Amygdala (tissue), 56 donors: ENCODE measurements at regions not wholly inside any gene's neighbourhood (a gene's known extent, or its start where the extent isn't known, plus 50 kb on each side); places are given as distances from the start of the nearest gene placed in this dataset.

Source experiments
- DNase-seq, 56 donors: peaks; one replicate each; lab custom pipeline; 2025; lab: John Stamatoyannopoulos, UW

DNA sequence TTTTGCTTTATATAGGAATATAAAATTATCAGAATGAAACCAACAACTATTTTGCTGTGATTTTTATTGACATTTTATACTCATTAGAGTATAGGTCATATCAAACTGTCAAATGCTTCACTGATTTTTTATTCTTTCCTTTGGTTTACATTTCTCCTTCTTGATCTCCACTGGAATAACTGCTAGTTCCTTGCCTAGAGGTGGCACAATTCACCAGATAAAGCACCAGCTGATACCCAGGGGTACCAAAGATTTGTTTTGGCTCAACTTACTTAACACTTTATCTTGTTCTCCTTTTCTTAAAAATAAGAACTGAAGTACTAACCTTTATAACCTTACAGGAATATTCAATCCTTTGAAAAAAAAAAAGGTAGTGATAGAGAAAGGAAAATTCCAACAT, 725.1 kb upstream of the CHORDC1 start:
- DNase-seq: no peak

DNA sequence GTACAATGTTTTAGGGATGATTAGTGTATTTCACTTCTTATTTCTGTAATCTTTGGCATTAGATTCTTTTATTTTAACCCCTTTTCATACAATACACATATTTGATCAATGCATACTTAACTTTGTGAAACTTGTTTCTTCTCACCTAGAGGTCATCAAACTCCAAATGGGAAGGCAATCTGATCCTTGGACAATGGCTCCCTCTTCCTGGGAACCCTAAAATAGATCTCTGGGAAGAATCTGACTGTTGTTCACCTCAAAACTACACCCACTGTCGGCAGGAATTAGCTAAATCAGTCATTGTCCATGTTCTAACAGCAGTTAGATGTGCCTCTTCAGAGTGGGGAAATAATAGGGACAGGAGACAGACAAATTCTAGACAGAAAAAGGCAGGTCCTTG, 707.4 kb upstream of the CHORDC1 start:
- DNase-seq: no peak

DNA sequence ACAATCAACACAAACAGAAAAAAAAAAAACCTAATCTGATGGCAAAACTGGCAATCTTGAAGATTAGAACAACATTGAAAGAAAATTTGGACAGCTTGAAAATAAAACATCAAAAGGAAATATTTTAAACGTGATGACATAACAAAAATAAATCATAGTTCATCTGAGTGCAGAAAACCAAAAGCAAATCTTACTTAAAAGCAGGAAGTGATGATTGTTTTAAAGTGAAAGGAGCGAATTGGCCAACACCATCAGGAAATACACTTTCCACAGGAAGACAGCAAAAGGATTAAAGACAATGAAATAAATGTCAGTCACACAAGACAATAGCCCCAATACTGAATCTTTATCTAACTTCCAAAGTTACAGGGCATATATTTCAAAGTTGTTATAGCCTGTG, 696.5 kb upstream of the CHORDC1 start:
- DNase-seq: no peak

DNA sequence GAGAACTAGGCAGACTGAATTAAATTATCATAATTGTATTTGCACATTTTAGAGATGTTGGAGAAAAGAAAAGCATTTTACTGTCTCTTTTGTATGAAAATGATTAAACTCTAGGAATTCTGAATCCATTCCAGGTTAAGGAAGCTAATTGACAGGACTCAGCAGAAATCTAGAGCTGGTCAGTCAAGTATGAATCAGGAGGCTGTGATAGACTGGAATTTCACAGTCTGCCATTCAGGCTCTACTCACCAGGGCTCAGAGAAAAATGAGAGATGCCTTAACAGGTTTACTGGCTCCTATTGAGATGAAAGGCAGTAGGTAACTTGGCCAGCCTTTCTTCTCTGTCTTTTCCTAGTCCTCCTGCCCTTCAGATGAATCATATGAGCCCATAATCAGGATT, 693.9 kb upstream of the CHORDC1 start:
- no peak for DNase-seq

DNA sequence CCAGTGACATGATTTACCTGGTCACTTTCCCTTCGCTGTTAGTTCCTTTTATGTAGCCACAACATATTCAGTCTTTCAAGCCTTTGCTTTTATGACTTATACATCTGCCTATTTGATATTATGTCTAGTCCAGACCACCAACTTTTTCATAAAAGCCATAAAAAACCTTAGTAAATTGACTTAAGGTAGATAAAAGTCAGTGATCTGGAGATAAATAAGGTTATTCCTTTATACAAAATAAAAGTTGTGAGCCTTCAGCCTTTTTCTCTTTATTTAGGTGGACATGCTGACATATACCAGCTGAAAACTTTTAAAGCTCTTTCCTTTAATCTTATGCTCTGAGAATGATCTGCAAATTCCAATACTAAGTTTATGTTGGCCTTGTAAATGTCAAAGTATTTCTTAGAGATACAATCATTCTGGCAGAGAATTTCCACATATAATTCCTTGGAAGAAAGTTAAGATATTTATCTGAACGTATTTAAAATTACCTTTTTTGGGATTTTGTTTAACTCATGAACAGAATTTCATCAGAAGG, 690.4 kb upstream of the CHORDC1 start:
- DNase-seq: no peak

DNA sequence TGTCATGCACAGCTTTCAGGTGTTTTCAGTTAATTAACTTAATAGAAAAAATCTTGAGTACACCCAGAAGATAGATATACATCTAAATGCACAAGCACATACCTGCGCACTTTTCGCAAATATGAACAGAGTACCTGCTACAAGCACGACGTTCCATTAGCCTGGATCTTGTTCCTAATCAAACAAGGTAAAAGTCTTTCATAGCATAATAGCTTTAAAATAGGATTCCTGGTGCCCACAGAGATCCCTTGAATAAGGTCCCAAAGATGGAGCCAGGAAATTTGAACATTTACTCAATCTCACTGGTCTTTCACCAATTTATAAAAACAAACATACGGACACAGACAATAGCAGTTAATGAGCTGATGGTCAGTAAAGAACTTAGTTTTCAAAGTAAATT, 689.8 kb upstream of the CHORDC1 start:
- no peak for DNase-seq

DNA sequence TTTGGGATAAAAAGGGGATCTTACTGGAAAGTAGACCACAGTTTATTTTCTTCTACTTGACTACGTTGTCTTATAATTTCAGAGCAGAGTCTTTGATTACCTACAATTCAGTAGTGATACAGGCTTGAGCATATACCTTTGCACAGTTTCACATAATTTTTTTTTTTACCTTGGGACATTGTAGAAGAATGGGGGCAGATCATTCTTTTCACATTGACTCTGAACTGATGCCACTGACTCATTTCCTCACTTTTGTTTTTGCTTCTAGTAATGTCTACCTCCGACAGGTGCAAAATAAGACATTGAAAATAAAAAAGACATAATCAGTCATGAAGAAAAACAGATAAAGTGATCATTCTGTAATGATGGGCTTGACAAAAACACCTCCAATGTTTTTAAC, 688.3 kb upstream of the CHORDC1 start:
- no peak for DNase-seq

DNA sequence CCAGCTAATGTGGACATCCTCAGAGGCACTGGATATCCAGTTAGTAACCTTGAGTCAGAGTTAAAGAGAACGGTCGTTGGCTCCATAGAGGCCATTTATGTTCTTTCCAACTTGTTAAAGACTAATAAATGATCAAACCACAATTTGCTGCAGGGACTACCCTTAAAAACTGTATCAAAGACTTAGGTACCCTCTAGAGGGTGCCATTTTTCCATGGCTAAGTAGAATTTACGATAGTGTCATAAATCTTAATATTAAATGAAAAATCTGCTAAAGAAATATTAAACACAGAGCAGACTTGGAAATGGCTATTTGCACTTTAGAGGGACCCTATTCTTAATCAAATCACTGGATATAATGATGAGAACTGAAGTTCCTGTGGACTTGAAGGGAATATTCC, 685.2 kb upstream of the CHORDC1 start:
- no peak for DNase-seq

DNA sequence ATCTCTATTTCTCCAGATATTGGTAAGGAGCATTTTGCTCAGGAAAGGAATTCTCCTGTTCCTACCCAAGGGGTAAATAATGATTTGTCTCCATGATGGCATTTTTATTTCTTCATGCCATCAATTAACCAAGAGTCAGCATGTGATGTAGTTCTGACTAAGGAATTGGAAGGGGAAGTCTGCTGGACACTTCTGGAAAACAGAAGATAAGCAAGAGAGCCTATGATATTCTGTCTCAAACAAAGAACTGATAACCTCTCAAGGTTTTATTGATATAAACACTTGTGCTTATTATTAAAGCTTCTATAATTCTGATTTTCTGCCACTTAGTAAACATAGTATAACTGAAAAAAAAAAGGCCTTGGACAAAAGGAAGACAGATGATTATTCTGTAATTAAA, 673.0 kb upstream of the CHORDC1 start:
- no peak for DNase-seq

DNA sequence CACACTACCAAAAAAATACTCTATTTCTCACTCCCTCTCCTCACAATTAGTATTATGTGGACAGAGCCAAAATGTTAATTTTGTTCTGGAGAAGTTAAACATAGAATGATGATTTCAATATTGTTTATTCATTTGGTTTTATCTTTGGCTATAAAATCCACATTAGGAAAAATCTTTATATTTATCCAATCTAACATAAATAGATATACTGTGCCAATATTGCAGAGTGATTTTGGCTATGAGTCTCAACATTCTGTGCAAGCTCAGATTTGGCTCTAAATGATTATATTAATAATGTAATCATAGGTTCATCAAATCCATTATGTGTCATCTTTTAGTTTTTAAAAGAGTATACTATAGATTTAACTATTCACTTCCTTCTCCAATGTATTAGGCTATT, 667.5 kb upstream of the CHORDC1 start:
- no peak for DNase-seq

DNA sequence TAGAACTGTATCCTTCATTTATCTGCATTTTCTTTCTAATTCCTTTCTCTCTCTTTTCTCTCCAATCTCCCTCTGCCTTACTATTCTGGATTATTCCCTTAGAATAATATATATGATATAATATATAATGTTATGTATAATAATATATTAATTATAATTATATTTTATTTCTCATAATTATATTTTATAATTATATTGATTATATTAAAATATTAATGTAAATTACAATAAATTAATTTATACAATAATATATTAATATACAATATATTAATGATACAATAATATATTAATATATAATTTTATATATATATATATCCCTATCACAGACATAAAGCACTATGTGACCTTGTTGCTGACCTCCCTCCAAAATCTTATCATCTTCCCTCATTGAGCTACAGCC, 661.3 kb upstream of the CHORDC1 start:
- no peak for DNase-seq

DNA sequence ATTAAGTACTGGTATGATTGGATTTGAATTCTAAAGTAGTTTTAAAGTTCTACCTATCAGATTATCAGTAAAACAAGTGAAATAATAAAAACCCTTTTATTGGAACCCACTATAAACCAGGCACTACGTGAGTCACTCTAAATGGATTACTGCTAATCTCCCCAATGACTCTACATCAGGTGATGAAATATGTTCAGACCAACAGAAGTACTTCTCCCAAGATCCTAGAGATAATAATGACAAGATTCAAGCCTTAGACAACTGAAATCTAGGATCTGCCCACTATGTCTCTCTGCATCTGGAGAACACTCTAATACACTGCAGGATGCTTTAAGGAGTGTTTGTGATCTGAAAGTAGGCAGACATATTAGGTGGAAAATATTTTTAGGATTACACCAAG, 652.1 kb upstream of the CHORDC1 start:
- DNase-seq: no peak

DNA sequence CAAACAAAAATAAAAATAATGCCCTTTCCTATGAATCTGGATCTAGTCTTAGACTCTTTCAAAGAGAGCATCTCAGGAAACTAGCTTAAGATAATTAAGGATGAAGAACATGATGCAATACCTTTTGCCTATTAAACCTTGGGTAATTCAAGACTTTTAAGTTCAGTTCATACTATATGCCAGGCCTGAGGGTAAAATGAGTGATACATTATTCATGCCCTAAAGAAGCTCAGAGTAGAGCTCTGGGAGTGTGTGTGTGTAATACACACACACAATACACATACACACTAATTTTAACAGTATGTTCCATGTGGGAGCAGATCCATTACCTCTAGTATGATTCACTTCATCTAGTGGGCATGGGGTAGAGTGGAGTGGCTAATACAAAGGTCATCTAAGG, 651.4 kb upstream of the CHORDC1 start:
- DNase-seq: no peak

DNA sequence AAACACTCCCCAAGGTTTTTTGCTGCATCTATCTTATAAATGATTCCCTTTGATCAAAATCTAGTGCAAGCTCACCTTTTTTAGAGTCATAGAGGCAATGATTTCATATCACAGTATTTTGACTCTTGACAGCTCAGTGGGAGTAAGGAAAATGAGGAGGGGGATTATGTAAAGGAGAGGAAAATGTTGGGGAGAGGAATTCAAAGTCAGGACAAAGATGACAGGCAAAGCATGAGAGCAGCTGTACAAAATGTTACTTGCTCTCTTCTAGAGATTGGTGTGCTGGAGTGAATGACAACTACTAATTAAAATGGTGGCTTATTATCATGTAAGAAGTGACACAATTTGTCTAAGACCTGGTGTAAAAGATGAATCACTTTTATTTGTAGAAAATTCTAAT, 644.6 kb upstream of the CHORDC1 start:
- DNase-seq: no peak

DNA sequence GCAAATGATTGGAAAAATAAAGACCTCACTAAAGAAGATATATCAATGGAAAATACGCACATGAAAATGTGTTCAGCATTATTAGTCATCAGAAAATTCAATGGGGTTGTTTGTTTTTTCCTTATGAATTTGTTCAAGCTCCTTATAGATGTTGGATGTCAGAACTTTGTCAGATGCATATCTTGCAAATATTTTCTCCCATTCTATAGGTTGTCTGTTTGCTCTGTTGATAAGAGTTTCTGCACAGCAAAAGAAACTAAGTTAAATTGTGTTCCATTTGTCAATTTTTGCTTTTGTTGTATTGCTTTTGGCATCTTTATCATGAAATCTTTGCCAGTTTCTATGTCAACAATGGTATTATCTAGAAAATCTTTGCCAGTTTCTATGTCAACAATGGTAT, 633.9 kb upstream of the CHORDC1 start:
- DNase-seq: no peak

DNA sequence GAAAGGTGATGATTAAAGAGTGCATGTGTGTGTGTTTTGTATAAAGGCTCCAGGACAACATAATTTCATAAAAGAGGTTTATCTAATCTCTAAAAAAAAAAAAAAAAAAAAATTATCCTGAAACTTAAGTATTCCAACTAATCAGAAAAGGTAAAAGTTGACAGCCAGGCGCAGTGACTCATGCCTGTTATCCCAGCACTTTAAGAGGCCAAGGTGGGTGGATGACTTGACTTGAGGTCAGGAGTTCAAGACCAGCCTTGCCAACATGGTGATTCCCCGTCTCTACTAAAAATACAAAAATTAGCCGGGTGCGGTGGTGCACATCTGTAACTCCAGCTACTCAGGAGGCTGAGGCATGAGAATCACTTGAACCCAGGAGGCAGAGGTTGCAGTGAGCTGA, 632.7 kb upstream of the CHORDC1 start:
- no peak for DNase-seq

DNA sequence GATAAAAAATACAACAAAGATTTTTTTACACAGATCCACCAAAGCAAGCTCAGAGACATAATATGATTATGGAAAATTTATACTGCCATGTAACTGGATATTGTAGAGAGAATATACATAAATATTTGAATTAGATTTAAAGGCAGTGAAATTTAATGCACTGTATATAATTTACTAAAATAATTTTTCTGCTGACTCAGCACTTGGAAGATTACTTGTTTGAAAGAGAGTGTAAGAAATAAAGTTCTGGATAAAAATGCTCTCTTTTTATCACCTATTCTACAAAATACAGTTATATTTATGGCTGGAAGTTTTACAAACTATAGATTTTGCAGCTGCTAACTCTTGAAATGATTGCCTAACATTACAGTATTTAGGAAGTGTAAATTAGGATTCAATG, 628.3 kb upstream of the CHORDC1 start:
- DNase-seq: no peak

DNA sequence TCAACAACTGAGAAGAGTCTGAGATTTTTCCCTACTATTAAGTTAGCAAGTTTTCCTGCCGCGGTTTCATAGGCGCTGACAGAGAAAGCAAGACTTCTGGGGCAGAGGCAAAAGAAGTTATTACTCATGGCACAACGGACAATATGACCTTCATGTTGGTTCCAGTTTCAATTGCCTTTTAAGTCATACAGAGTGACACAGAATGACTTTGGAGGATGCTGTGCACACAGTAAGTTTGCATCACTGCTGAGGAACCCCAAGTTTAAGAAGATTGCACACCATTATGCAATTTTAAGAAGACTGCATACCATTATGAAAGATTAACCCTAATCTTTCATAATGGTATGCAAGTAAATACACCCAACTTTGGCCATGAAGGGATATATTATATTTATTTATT, 626.5 kb upstream of the CHORDC1 start:
- DNase-seq: no peak

DNA sequence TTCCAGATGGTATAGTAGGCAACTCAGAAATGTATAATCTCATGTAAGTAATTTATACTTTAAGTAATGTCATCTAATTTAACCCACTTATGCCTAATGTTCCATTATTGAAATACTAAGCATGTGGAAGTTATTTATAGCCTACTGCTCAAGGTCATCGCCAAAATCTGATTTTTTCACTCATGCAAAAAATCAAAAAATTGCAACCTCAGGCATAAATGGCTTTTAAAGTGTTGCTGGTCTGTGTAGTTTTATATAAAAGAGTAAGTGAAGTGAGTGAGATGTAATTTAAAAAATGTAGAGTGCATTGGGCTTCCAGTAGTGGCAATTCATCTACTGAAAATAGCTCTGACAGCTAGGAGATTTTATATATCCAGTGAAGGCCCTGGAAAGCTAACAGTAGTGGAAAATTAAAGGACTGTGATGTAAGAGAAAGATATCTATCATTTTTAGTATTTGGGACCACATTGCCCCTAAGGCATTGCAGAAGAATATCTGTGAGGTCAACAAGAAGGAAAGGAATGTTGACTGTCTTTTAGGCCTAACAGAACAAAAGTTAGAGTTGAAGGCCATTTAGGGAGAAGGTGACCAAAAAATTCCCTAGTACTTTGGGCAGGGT, 624.5 kb upstream of the CHORDC1 start:
- no peak for DNase-seq

DNA sequence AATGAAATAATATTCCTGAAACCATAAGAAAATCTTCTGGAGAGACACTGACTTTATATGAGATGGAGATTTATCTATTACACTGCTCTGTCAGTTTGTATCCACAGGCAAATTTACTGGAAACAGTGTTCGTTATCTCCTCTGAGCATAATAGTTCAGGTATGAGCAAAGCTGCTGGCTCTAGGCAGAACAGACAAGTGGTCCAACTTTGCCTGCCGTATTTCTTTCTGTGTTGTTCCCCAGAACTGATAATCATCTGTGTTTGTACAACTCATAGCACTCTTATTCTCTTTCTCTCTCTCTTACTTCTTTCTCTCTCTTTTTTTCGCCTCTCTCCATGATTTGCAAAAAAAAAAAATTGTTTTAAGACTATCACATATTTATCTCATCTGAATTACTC, 623.8 kb upstream of the CHORDC1 start:
- no peak for DNase-seq

DNA sequence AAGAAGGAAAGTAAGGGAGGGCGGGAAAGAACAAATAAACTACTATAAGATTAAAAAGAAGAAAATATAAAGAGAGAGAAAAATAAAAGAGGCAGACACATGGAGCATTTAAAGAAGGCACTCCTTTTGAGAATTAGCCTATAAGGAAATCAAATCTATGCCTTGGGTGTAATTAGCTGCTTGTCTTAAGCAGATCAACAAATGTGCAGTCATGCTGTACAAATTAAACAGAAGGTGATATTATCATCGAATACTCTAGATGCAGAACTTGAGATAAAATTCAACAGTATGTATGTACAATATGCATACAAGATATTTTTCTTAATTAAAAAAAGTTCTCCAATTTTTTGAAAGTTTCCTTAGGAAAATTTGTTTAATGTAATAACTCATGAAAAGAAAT, 623.0 kb upstream of the CHORDC1 start:
- no peak for DNase-seq

DNA sequence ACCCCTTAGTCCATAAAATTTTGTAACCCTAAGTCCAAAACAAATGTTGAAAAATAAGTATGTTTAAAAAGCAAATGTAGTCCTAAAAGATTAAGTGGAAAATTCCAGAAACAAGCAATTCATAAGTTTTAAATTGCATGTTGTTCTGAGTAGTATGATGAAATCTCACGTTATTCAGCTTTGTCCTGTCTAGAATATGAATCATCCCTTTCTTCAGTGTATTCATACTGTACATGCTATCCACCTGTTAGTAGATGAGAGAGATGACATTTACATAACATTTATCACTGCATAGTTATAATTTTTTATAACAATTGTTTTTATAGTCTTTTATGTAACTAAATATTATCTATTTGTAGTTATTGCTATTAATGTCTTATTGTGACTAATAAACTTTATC, 622.3 kb upstream of the CHORDC1 start:
- DNase-seq: no peak

DNA sequence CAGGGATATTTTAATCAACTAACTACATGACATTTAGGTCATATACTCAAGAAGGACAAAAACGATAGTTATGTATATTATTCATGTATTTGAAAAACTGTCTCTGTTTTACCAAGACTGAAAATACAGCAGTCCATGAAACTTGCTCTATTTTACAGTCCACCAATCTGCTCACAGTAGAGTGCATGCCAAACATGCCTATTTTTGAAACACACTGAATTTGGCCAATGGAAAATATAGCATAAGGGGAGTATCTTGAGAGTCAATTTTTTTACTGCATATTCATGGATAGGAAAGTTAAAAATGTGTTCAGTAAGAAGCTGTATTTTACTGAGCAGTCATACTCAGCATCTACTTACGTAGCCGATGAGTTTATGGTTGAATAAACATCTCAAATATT, 621.2 kb upstream of the CHORDC1 start:
- DNase-seq: no peak
